SK-N-MC (cell line): ENCODE measurements at regions not wholly inside any gene's neighbourhood (a gene's known extent, or its start where the extent isn't known, plus 50 kb on each side); places are given as distances from the start of the nearest gene placed in this dataset.

ENCODE experiments used
- EZH2 ChIP-seq: fragments of 200-600 bp; sonication (generic); IDR thresholded peaks from one replicate; pipeline ENCODE4 v1.6.1; 2017; ENCODE audit warnings: antibody characterized with exemption
- FOXP2 ChIP-seq: optimal IDR thresholded peaks from 2 replicates; pipeline ENCODE3; 2011; ENCODE audit warnings: mild to moderate bottlenecking, moderate library complexity; ENCODE audit not compliant: insufficient read depth; ENCODE audit errors: extremely low read length, control extremely low read depth
- POLR2AphosphoS5 ChIP-seq: IDR thresholded peaks from 2 replicates; pipeline ENCODE4 v1.6.1; 2012; ENCODE audit warnings: mild to moderate bottlenecking, low read depth, low read length, borderline replicate concordance

- no peak for TF ChIP-seq EZH2
- TF ChIP-seq POLR2AphosphoS5 = no peak
- no peak for TF ChIP-seq FOXP2
Observed at GRCh38 chr10:120368338-120368737, 88.7 kb upstream of the PLPP4 start.
